GM12872 (cell line): ENCODE measurements at regions not wholly inside any gene's neighbourhood (a gene's known extent, or its start where the extent isn't known, plus 50 kb on each side); places are given as distances from the start of the nearest gene placed in this dataset.

Experiments used
- TF ChIP-seq, protein P1 (sequence below): IDR thresholded peaks from 3 replicates; pipeline ENCODE4 v1.5.1; 2011; ENCODE audit warnings: low read depth, mild to moderate bottlenecking, low read length, moderate library complexity; ENCODE audit not compliant: insufficient read depth

DNA sequence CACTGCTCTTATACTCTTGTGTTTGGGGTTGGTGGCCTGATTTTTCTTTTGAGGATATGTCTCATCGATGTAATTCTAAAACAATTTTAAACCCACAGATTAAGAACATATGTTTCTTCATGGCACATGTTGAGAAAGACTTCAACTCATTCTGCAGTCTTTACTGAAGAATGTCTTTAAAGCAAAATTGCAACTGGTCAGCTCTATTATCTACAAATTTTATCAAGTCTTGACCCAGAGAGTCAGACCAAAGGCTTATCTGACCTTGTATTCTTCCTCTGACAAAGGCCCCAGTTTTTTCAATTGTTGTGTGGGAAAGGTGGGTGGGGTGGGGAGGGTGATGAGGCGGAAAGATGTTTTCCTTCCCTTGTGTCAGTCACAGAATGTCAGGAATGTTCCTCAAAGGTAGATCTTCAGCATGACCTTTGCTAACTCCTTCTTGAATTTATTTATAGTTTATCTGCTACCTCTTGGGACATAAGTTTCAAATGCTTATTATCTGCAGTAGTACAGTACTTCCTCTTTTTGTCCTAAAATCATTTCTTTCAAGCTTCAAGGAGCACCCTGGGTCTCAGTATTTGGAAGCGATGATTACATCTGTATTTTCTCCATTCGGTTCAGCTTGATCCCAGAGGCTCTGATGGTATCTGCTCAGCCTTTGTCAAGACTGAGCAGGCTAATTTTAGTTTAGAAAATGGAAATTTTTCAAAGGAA is 63.2 kb upstream of the TIAM2 start:
- TF ChIP-seq, protein P1, sequence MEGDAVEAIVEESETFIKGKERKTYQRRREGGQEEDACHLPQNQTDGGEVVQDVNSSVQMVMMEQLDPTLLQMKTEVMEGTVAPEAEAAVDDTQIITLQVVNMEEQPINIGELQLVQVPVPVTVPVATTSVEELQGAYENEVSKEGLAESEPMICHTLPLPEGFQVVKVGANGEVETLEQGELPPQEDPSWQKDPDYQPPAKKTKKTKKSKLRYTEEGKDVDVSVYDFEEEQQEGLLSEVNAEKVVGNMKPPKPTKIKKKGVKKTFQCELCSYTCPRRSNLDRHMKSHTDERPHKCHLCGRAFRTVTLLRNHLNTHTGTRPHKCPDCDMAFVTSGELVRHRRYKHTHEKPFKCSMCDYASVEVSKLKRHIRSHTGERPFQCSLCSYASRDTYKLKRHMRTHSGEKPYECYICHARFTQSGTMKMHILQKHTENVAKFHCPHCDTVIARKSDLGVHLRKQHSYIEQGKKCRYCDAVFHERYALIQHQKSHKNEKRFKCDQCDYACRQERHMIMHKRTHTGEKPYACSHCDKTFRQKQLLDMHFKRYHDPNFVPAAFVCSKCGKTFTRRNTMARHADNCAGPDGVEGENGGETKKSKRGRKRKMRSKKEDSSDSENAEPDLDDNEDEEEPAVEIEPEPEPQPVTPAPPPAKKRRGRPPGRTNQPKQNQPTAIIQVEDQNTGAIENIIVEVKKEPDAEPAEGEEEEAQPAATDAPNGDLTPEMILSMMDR = no peak

GRCh38 chr6:154932515-154933027 is 62.5 kb upstream of the TIAM2 start:
- TF ChIP-seq, protein P1 = no peak

DNA sequence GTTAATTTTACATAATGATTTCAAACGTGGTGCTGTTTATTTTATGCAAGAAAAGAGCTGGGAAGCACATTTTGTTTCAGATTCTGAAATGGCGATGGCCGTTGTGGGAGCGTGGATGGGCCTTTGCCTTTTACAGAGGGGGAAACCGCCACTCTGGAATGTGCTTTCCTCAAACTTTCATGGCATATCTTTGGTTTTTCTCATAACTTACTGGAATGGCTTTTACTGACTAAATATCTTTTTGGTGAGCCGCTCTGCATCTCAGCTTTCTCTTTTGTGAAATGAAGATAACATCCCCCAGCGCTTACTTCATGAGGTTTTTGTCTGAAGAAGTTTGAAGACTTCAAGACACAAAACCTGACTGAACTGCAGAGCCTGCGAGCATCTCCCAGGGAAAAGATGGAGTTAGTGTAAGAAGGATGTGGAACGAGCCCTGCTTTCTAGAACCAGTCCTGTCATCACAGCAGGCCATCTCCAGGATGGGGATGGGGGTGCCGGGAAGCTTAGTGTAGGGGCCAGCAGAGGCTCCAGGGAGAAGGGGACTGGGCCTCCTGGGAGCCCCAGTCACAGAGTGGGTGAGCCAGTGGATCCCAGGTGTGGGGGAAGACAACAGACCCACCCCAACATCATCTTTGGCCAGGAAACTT is 61.8 kb upstream of the TIAM2 start:
- TF ChIP-seq, protein P1 = no peak

- TF ChIP-seq, protein P1 = no peak
Measured at GRCh38 chr6:154937306-154938220, 57.6 kb upstream of the TIAM2 start.

DNA sequence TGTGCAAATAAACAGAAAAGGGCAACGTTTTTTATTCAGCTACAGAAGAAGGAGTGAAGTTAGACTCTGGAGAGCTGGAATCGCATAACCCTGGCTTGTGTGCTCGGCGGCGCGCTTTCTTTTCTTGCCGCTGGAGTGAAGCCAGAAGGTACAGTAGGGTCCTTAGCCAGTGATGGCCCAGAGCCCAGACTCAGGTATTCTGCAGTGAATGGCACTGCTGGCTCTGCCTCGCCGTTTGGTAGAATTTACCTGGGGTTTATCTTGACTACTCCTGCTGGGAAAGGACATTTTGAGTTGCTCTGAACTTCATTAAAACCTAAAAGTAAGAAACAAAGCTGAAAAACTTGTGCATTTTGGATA is 56.9 kb upstream of the TIAM2 start:
- TF ChIP-seq, protein P1 = no peak

- TF ChIP-seq, protein P1 = no peak
Measured at GRCh38 chr6:154942770-154943169, 52.3 kb upstream of the TIAM2 start.
